H9 (cell line): ENCODE measurements at regions not wholly inside any gene's neighbourhood (a gene's known extent, or its start where the extent isn't known, plus 50 kb on each side); places are given as distances from the start of the nearest gene placed in this dataset.

ENCODE experiments used
- DNase-seq: peaks from one replicate; pipeline ENCODE4 v3.0.0-alpha.2; 2017
- H2AFZ ChIP-seq: one replicate; pipeline ENCODE4 v1.6.1; 2013; ENCODE audit warnings: mild to moderate bottlenecking, low read length, control low read depth, moderate library complexity
- H2AK5ac ChIP-seq: 2 replicates; pipeline ENCODE4 v1.6.1; 2013; ENCODE audit warnings: low read length, control low read depth, mixed read lengths; ENCODE audit not compliant: insufficient read length
- H2BK120ac ChIP-seq: one replicate; pipeline ENCODE4 v1.6.1; 2013; ENCODE audit warnings: low read depth, mild to moderate bottlenecking, low read length, control low read depth, inconsistent platforms; ENCODE audit not compliant: poor library complexity, severe bottlenecking
- H2BK12ac ChIP-seq: 2 replicates; pipeline ENCODE4 v1.6.1; 2013; ENCODE audit warnings: low read length, control low read depth, mixed read lengths, low read depth; ENCODE audit not compliant: insufficient read length
- H2BK15ac ChIP-seq: 2 replicates; pipeline ENCODE4 v1.6.1; 2013; ENCODE audit warnings: low read depth, low read length, control low read depth
- H2BK20ac ChIP-seq: one replicate; pipeline ENCODE4 v1.6.1; 2013; ENCODE audit warnings: low read depth, mild to moderate bottlenecking, low read length, control low read depth, inconsistent platforms; ENCODE audit not compliant: poor library complexity, severe bottlenecking
- H2BK5ac ChIP-seq: 2 replicates; pipeline ENCODE4 v1.6.1; 2013; ENCODE audit warnings: low read length, control low read depth, mixed read lengths; ENCODE audit not compliant: insufficient read length
- H3K14ac ChIP-seq: 2 replicates; pipeline ENCODE4 v1.6.1; 2013; ENCODE audit warnings: low read length, control low read depth; ENCODE audit not compliant: insufficient read depth
- H3K18ac ChIP-seq: 2 replicates; pipeline ENCODE4 v1.6.1; 2013; ENCODE audit warnings: low read depth, mild to moderate bottlenecking, mixed read lengths, low read length, control low read depth; ENCODE audit not compliant: insufficient read length
- H3K23ac ChIP-seq: 2 replicates; pipeline ENCODE4 v1.6.1; 2013; ENCODE audit warnings: low read length, control low read depth, mixed read lengths, low read depth; ENCODE audit not compliant: insufficient read length
- H3K23me2 ChIP-seq: 2 replicates; pipeline ENCODE4 v1.6.1; 2013; ENCODE audit warnings: low read depth, mild to moderate bottlenecking, mixed read lengths, low read length, control low read depth; ENCODE audit not compliant: insufficient read length, poor library complexity, severe bottlenecking
- H3K27ac ChIP-seq: 2 replicates; pipeline ENCODE4 v1.5.1; 2013; ENCODE audit warnings: low read length, control low read depth, mixed read lengths, low read depth; ENCODE audit not compliant: insufficient read length
- H3K27me3 ChIP-seq: 2 replicates; pipeline ENCODE4 v1.6.1; 2013; ENCODE audit warnings: low read length, control low read depth, inconsistent platforms; ENCODE audit not compliant: insufficient read depth
- H3K4ac ChIP-seq: 2 replicates; pipeline ENCODE4 v1.6.1; 2013; ENCODE audit warnings: low read depth, mild to moderate bottlenecking, control low read depth, inconsistent platforms, low read length, moderate library complexity
- H3K4me1 ChIP-seq: 2 replicates; pipeline ENCODE4 v1.6.1; 2013; ENCODE audit warnings: low read length, control low read depth, inconsistent platforms; ENCODE audit not compliant: insufficient read depth
- H3K4me2 ChIP-seq: 2 replicates; pipeline ENCODE4 v1.6.1; 2013; ENCODE audit warnings: low read length, control low read depth, mixed read lengths; ENCODE audit not compliant: insufficient read length, insufficient read depth
- H3K56ac ChIP-seq: 2 replicates; pipeline ENCODE4 v1.6.1; 2013; ENCODE audit warnings: low read depth, mild to moderate bottlenecking, mixed read lengths, low read length, control low read depth; ENCODE audit not compliant: insufficient read length
- H3K79me1 ChIP-seq: 2 replicates; pipeline ENCODE4 v1.6.1; 2013; ENCODE audit warnings: low read depth, mild to moderate bottlenecking, moderate library complexity, low read length, control low read depth, inconsistent platforms; ENCODE audit not compliant: insufficient read depth, poor library complexity, severe bottlenecking
- H3K79me2 ChIP-seq: 2 replicates; pipeline ENCODE4 v1.6.1; 2013; ENCODE audit warnings: low read length, control low read depth, inconsistent platforms; ENCODE audit not compliant: insufficient read depth
- H3K9ac ChIP-seq: 2 replicates; pipeline ENCODE4 v1.6.1; 2013; ENCODE audit warnings: low read length, control low read depth, mixed read lengths; ENCODE audit not compliant: insufficient read length; ENCODE audit errors: extremely low read depth
- H3K9me3 ChIP-seq: one replicate; pipeline ENCODE4 v1.6.1; 2013; ENCODE audit warnings: low read depth, low read length, inconsistent platforms; ENCODE audit not compliant: control insufficient read depth
- H3T11ph ChIP-seq: one replicate; pipeline ENCODE4 v1.6.1; 2013; ENCODE audit warnings: mild to moderate bottlenecking, low read length, control low read depth, inconsistent platforms
- H4K20me1 ChIP-seq: one replicate; pipeline ENCODE4 v1.6.1; 2013; ENCODE audit not compliant: control insufficient read depth, insufficient read length, insufficient read depth
- H4K5ac ChIP-seq: 2 replicates; pipeline ENCODE4 v1.6.1; 2013; ENCODE audit warnings: low read depth, mild to moderate bottlenecking, mixed read lengths, low read length, control low read depth; ENCODE audit not compliant: insufficient read length
- H4K8ac ChIP-seq: replicated peaks from 2 replicates; pipeline ENCODE4 v1.6.1; 2013; ENCODE audit warnings: low read length, control low read depth, mixed read lengths, low read depth; ENCODE audit not compliant: insufficient read length
- H4K91ac ChIP-seq: 2 replicates; pipeline ENCODE4 v1.6.1; 2013; ENCODE audit warnings: low read depth, mild to moderate bottlenecking, moderate library complexity, mixed read lengths, low read length, control low read depth; ENCODE audit not compliant: insufficient read length
- H3K27ac Mint-ChIP-seq, 3 experiments: 2 replicates in 2 of 3; 3 replicates in 1 of 3; pipeline ENCODE4 v1.8.0; 2020 to 2021; ENCODE audit warnings: mixed read lengths in 3 of 3, mild to moderate bottlenecking in 1 of 3, moderate library complexity in 1 of 3
- H3K27me3 Mint-ChIP-seq: 2 replicates; pipeline ENCODE4 v1.8.0; 2021; ENCODE audit warnings: low read depth, mild to moderate bottlenecking, moderate library complexity, mixed read lengths
- H3K36me3 Mint-ChIP-seq, 3 experiments: 2 replicates in 2 of 3; 3 replicates in 1 of 3; pipeline ENCODE4 v1.8.0; 2020 to 2021; ENCODE audit warnings: low read depth in 3 of 3, mixed read lengths in 3 of 3; ENCODE audit not compliant: insufficient read depth in 1 of 3
- H3K4me1 Mint-ChIP-seq, 2 experiments: 2 replicates each; pipeline ENCODE4 v1.8.0; 2020; ENCODE audit warnings: mixed read lengths in 2 of 2
- H3K4me3 Mint-ChIP-seq, 2 experiments: 2 replicates in 1 of 2; 3 replicates in 1 of 2; pipeline ENCODE4 v1.8.0; 2020 to 2021; ENCODE audit warnings: mild to moderate bottlenecking in 2 of 2, mixed read lengths in 2 of 2, moderate library complexity in 1 of 2
- H3K9me3 Mint-ChIP-seq, 2 experiments: 2 replicates in 1 of 2; 3 replicates in 1 of 2; pipeline ENCODE4 v1.8.0; 2020; ENCODE audit warnings: mild to moderate bottlenecking in 2 of 2, mixed read lengths in 2 of 2, moderate library complexity in 1 of 2
- CTCF ChIP-seq: fragments of 200-600 bp; sonication (generic); conservative IDR thresholded peaks from 3 replicates; pipeline ENCODE4 v1.8.0; 2021; ENCODE audit warnings: antibody characterized with exemption, mild to moderate bottlenecking
- WGBS: extraction: QIAGEN DNeasy Blood & Tissue Kit; methylation state at CpG from one replicate; pipeline ENCODE4 v1.1.7; 2013; ENCODE audit warnings: missing lambda C conversion rate, low lambda C conversion rate, mixed read lengths; ENCODE audit not compliant: insufficient read length; ENCODE audit errors: extremely low coverage; 5-methylcytosine and 5-hydroxymethylcytosine counted together

- Histone ChIP-seq H3K27ac (no peak overlapping the region), H3K14ac (no peak overlapping the region), H3K23ac (no peak overlapping the region), H2BK20ac (no peak overlapping the region), H3T11ph (no peak overlapping the region), H3K79me2 (no peaks in the 10 kb centered on the region), H2BK15ac (no peak overlapping the region), H3K18ac (no peak overlapping the region), H2BK120ac (no peak overlapping the region), H4K91ac (no peak overlapping the region), H3K9me3 (no peaks in the 10 kb centered on the region), H3K9ac (no peak overlapping the region), H3K27me3 (no peaks in the 10 kb centered on the region), H2BK12ac (no peak overlapping the region), H4K8ac (no peak overlapping the region), H3K4ac (no peak overlapping the region), H2BK5ac (no peak overlapping the region), H3K4me1 (no peaks in the 10 kb centered on the region), H3K79me1 (no peaks in the 10 kb centered on the region), H3K23me2 (no peaks in the 10 kb centered on the region), H4K20me1 (no peaks in the 10 kb centered on the region), H3K56ac (no peak overlapping the region), H2AFZ (no peak overlapping the region), H2AK5ac (no peak overlapping the region), H4K5ac (no peak overlapping the region), H3K4me2 (no peak overlapping the region)
- no CpG with 5 or more reads among the region's 1 CpG for WGBS
- no peak overlapping the region for H3K27ac Mint-ChIP-seq
- H3K36me3 Mint-ChIP-seq, result peaks cover 0 to 7% (median 0%) of the 10 kb centered on the region in 3 experiments; a peak in 1 of 7 replicates
- peaks cover 0 to 6% of the 10 kb centered on the region in 2 experiments; a peak in 3 of 5 replicates for H3K9me3 Mint-ChIP-seq
- no peak for TF ChIP-seq CTCF
- H3K27me3 Mint-ChIP-seq, result peaks cover 18% of the 10 kb centered on the region
- peaks cover 0 to 5% of the 10 kb centered on the region in 2 experiments; a peak in 2 of 4 replicates for H3K4me1 Mint-ChIP-seq
- DNase-seq, result no peak
- no peak overlapping the region for H3K4me3 Mint-ChIP-seq
Observed at GRCh38 chr6:112800916-112801315, 453.8 kb downstream of the RFPL4B start.
